HEK293T (cell line): ENCODE measurements at regions not wholly inside any gene's neighbourhood (a gene's known extent, or its start where the extent isn't known, plus 50 kb on each side); places are given as distances from the start of the nearest gene placed in this dataset.
A peak's percentile ranks its signal among the peaks of the same experiment; 100 is the strongest.

Experiments used
- CTCF ChIA-PET: fragments of 350-600 bp; formaldehyde crosslinking; extraction: SDS; loops from one replicate; lab custom pipeline; 2021; ENCODE audit warnings: antibody characterized with exemption, inconsistent platforms; lab: Yijun Ruan, JAX
- POLR2A ChIA-PET: fragments of 350-600 bp; formaldehyde crosslinking; extraction: SDS; loops from one replicate; lab custom pipeline; 2020; ENCODE audit warnings: antibody characterized with exemption, inconsistent platforms; lab: Yijun Ruan, JAX
- DNase-seq: peaks from one replicate; pipeline ENCODE4 v3.0.0; 2012; ENCODE audit warnings: mixed read lengths; ENCODE audit errors: extremely low spot score
- ARNT ChIP-seq: fragments of 450-650 bp; IDR thresholded peaks from 2 replicates; pipeline ENCODE4 v1.6.1; 2017; ENCODE audit warnings: mild to moderate bottlenecking
- BHLHE40 ChIP-seq: fragments of 450-650 bp; IDR thresholded peaks from 2 replicates; pipeline ENCODE4 v1.6.1; 2016; ENCODE audit warnings: mild to moderate bottlenecking, moderate library complexity, borderline replicate concordance
- CTBP1 ChIP-seq: fragments of 450-650 bp; IDR thresholded peaks from 2 replicates; pipeline ENCODE4 v1.6.1; 2016; ENCODE audit warnings: borderline replicate concordance
- ELF4 ChIP-seq: fragments of 450-650 bp; IDR thresholded peaks from 2 replicates; pipeline ENCODE4 v1.6.1; 2017; ENCODE audit warnings: antibody characterized with exemption
- FOXA1 ChIP-seq: fragments of 450-650 bp; IDR thresholded peaks from 2 replicates; pipeline ENCODE4 v1.6.1; 2016; ENCODE audit warnings: mild to moderate bottlenecking
- FOXK2 ChIP-seq: fragments of 450-650 bp; IDR thresholded peaks from 2 replicates; pipeline ENCODE4 v1.6.1; 2016; ENCODE audit warnings: mild to moderate bottlenecking
- FOXM1 ChIP-seq: fragments of 450-650 bp; IDR thresholded peaks from 2 replicates; pipeline ENCODE4 v1.6.1; 2017; ENCODE audit warnings: mild to moderate bottlenecking, borderline replicate concordance
- HDGF ChIP-seq: fragments of 450-650 bp; IDR thresholded peaks from 2 replicates; pipeline ENCODE4 v1.6.1; 2017; ENCODE audit warnings: antibody characterized with exemption, borderline replicate concordance
- L3MBTL2 ChIP-seq: fragments of 450-650 bp; conservative IDR thresholded peaks from 2 replicates; pipeline ENCODE4 v1.6.1; 2016; ENCODE audit warnings: mild to moderate bottlenecking
- LEF1 ChIP-seq: fragments of 450-650 bp; IDR thresholded peaks from 2 replicates; pipeline ENCODE4 v1.6.1; 2017; ENCODE audit warnings: mild to moderate bottlenecking, borderline replicate concordance
- NFRKB ChIP-seq: fragments of 450-650 bp; IDR thresholded peaks from 2 replicates; pipeline ENCODE4 v1.6.1; 2016; ENCODE audit warnings: mild to moderate bottlenecking, moderate library complexity
- PKNOX1 ChIP-seq: fragments of 450-650 bp; IDR thresholded peaks from 2 replicates; pipeline ENCODE4 v1.6.1; 2016
- SP1 ChIP-seq: fragments of 450-650 bp; IDR thresholded peaks from 2 replicates; pipeline ENCODE4 v1.6.1; 2017
- SUZ12 ChIP-seq: fragments of 450-650 bp; IDR thresholded peaks from 2 replicates; pipeline ENCODE4 v1.6.1; 2016; ENCODE audit warnings: mild to moderate bottlenecking
- TARDBP ChIP-seq: fragments of 450-650 bp; IDR thresholded peaks from 2 replicates; pipeline ENCODE4 v1.6.1; 2016
- ZNF384 ChIP-seq: fragments of 450-650 bp; IDR thresholded peaks from 2 replicates; pipeline ENCODE4 v1.6.1; 2016

DNA sequence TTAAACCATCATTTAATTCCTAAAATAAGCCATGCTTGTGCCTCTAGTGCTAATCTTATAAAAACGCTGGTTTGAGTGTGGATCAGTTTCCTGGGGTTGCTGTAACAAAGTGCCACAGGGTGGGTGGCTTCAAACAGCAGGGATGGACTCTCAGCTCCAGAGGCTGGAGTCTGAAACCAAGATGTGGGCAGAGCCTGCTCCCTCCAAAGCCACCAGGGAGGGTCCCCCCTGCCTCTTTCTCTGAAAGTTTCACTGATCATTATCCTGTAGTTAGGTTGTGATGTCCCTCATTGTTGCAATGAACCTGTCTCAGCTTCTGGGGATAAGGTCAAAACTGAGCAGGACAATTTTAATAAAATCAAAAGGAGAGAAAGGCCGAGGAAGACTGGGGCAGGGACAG is 251.9 kb upstream of the TCERG1L start:
- DNase-seq = no peak
- TF ChIP-seq ZNF384 (no peak), SP1 (no peak), HDGF (no peak), CTBP1 (no peak), FOXA1 (no peak), PKNOX1 (no peak), SUZ12 (no peak), ELF4 (no peak), BHLHE40 (no peak), NFRKB (no peak), FOXM1 (no peak), LEF1 (no peak), TARDBP (no peak), L3MBTL2 (no peak), FOXK2 (no peak), ARNT (no peak)
- ChIA-PET POLR2A (no interaction called here), CTCF (no interaction called here)

DNA sequence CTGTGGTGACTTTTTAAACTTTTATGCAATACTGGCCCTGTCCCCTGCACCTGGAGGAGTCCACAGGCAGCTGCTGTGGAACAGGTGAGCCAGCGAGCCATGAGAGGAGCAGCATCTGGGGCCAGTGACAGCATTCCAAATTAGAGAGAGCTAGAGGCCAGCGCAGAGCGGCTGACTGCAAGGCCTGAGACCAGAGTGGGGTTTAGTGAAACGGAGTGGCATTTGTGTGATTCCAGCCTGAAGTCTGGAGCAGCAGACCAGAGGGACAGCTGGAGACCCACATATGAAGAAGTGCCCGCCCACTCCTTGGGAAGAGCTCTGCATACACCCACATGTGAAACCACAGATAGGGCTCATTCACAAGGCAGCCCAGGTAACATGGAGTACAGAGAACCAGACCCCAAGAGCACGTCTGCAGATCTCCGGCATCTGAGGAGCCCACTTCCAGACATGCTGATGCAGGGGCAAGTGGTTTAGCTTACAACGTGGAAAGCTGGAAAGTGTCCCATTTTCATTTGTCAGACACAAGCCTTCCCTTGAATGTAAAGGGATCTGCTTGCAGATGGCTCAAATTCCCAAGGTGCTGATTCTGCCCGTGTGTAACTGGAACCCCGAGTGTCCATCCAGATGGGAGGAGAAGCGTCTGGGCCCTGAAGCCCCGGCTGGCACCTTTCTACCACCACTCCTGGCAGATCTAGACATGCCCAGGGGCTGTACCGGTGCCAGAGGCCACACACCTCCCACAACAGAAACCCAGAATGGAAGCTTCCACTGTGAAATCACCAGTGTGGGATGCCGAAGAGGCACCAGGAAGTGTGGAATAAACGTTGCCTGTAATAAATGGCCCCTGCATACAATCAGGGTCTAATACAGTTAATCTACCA is 256.0 kb upstream of the TCERG1L start:
- TF ChIP-seq BHLHE40 (no peak), ARNT (no peak), HDGF (no peak), ZNF384 (no peak), CTBP1 (no peak), LEF1 (no peak), FOXA1 (no peak), ELF4 (no peak), SP1 (no peak)
- ChIA-PET CTCF (no interaction called here), POLR2A (no interaction called here)
- no peak for DNase-seq

- no peak for DNase-seq
- TF ChIP-seq ARNT (no peak), FOXM1 (no peak), TARDBP (no peak)
- CTCF ChIA-PET = no interaction called here
- POLR2A ChIA-PET = no interaction called here
Measured at GRCh38 chr10:131568866-131569265, 257.3 kb upstream of the TCERG1L start.

DNA sequence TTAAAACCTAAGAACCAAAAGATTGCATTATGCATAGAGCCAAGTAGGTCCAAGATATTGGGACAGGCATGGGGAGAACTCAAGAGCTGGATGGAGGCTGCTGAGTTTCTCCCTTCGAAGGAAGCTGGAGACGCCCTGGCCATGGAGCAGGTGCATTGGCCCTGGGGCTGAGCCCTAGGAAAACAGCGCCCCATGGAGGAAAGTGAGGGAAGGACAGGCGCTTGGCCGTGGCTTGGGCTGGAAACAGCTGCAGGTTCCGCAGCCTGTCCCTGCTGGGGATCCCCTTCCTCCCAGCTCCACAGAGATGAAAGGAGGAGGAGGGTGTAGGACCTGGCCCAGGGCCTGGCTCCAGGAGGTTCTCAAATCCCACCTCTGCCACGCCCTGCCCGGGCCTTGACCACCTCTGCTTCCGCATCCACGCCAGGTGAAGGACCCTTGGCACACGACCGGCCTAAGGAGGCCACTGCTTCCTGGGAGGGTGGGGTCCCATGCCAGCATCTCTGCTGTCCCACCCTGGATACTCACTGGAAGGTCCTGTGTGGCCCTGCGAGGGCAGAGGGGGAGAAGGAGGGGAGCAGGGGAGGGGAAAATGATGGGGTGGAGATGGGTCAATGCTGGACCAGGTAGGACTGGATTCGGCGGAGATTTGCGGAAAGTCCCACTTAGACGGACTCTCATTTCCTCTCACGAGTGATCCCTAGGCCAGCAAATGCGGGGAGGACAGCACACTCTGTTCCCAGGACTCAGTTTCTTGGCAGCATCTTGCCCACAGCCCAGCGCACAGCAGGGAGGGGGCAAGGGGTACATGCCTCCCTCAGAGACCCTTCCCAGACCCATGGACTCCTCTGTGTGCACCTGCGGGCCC is 258.6 kb upstream of the TCERG1L start:
- DNase-seq = peak; percentile 55
- TF ChIP-seq FOXA1 = no peak
- no peak for TF ChIP-seq BHLHE40
- no peak for TF ChIP-seq L3MBTL2
- no peak for TF ChIP-seq FOXM1
- no peak for TF ChIP-seq CTBP1
- no peak for TF ChIP-seq SP1
- TF ChIP-seq ELF4 = no peak
- TF ChIP-seq HDGF = no peak
- no peak for TF ChIP-seq SUZ12
- TF ChIP-seq FOXK2 = no peak
- no peak for TF ChIP-seq PKNOX1
- no peak for TF ChIP-seq ARNT
- no peak for TF ChIP-seq ZNF384
- TF ChIP-seq TARDBP = no peak
- TF ChIP-seq LEF1 = no peak
- TF ChIP-seq NFRKB = no peak
- ChIA-PET POLR2A (no interaction called here), CTCF (interaction anchor here (1.1 kb wide), 1 partner anchor 9 kb away, joined by 3 read pairs; no protein-coding TSS in a partner anchor)

DNA sequence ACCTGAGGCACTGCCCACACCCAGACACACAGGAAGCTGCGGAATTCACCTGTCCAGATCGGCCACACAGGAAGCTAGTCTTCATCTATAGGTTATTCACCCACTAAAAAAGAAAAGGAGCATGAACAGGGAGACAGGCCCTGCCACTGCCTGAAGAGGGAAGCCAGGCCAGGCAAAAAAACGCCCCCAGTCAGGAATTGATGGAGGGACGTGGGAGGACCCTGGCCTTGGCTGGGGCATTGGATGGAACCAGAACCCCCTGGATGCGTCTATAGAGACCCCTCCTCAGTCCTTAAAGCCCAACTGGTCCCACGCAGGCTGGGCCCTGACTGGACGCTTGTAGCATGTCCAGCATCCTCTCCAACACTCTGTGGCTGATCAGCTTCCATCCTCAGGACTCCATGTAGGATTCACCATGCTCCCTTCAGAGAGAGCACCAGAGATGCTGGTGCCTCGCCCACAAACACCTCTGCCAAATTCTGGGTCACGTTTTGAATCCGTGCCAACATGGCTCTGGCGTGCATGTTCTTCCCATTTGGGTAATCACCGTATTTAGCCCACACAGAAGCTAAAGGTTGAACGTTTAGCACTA is 259.3 kb upstream of the TCERG1L start:
- ChIA-PET CTCF (no interaction called here), POLR2A (no interaction called here)
- no peak for DNase-seq
- TF ChIP-seq LEF1 (no peak), PKNOX1 (no peak), FOXA1 (no peak), ARNT (no peak), BHLHE40 (no peak), ELF4 (no peak), SP1 (no peak), TARDBP (no peak), HDGF (no peak), NFRKB (no peak), CTBP1 (no peak), ZNF384 (no peak), FOXK2 (no peak), L3MBTL2 (no peak), SUZ12 (no peak), FOXM1 (no peak)
